NT2/D1 (cell line): ENCODE measurements at regions not wholly inside any gene's neighbourhood (a gene's known extent, or its start where the extent isn't known, plus 50 kb on each side); places are given as distances from the start of the nearest gene placed in this dataset.

Experiments used
- SUZ12 ChIP-seq: IDR thresholded peaks from 2 replicates; pipeline ENCODE4 v1.6.1; 2011; ENCODE audit not compliant: insufficient read length, insufficient read depth; ENCODE audit errors: extremely low read depth
- YY1 ChIP-seq: IDR thresholded peaks from 2 replicates; pipeline ENCODE4 v1.6.1; 2011; ENCODE audit not compliant: insufficient read length, insufficient read depth
- ZNF274 ChIP-seq: IDR thresholded peaks from 2 replicates; pipeline ENCODE4 v1.6.1; 2011; ENCODE audit warnings: mild to moderate bottlenecking, low read depth, low read length

- TF ChIP-seq YY1 (no peak), SUZ12 (no peak), ZNF274 (no peak)
Measured at GRCh38 chr5:82991059-82991458, 86.1 kb downstream of the TMEM167A start.
